Activated CD4-positive, CD25-positive, alpha-beta regulatory T cell (primary cell): ENCODE measurements at regions not wholly inside any gene's neighbourhood (a gene's known extent, or its start where the extent isn't known, plus 50 kb on each side); places are given as distances from the start of the nearest gene placed in this dataset.
A peak's percentile ranks its signal among the peaks of the same experiment; 100 is the strongest.

Experiments used
- DNase-seq, 4 experiments: peaks; one replicate each; lab custom pipeline; 2025; lab: John Stamatoyannopoulos, UW

GRCh38 chr12:92000597-92000996 lies 145.0 kb downstream of the BTG1 start:
- DNase-seq, result no peak

GRCh38 chr12:91999823-92000222 lies 145.8 kb downstream of the BTG1 start:
- no peak for DNase-seq

- DNase-seq, result no peak
These were observed 147.3 kb downstream of the BTG1 start for GRCh38 chr12:91998316-91998715.

- DNase-seq, result no peak
These were observed 151.3 kb downstream of the BTG1 start for GRCh38 chr12:91994208-91994797.

GRCh38 chr12:91993287-91994017 lies 152.2 kb downstream of the BTG1 start:
- DNase-seq, result no peak

GRCh38 chr12:91991399-91992187 lies 154.1 kb downstream of the BTG1 start:
- no peak for DNase-seq

GRCh38 chr12:91990525-91990924 lies 155.1 kb downstream of the BTG1 start:
- DNase-seq, result no peak

GRCh38 chr12:91989143-91989542 lies 156.5 kb downstream of the BTG1 start:
- DNase-seq, result no peak

GRCh38 chr12:91988086-91988923 lies 157.3 kb downstream of the BTG1 start:
- DNase-seq, result no peak

- no peak for DNase-seq
These were observed 159.6 kb downstream of the BTG1 start for GRCh38 chr12:91986084-91986483.

GRCh38 chr12:91985002-91985787 lies 160.5 kb downstream of the BTG1 start:
- no peak for DNase-seq

- DNase-seq, result no peak
These were observed 161.1 kb downstream of the BTG1 start for GRCh38 chr12:91984556-91984955.

GRCh38 chr12:91983935-91984334 lies 161.7 kb downstream of the BTG1 start:
- DNase-seq, result no peak

GRCh38 chr12:91982946-91983345 lies 162.7 kb downstream of the BTG1 start:
- DNase-seq, result no peak

GRCh38 chr12:91980389-91980821 lies 165.2 kb downstream of the BTG1 start:
- no peak for DNase-seq

GRCh38 chr12:91978143-91978542 lies 167.5 kb downstream of the BTG1 start:
- peak in 1 of 4 experiments; percentile 2 for DNase-seq

- no peak for DNase-seq
These were observed 169.8 kb downstream of the BTG1 start for GRCh38 chr12:91975891-91976290.

- no peak for DNase-seq
These were observed 171.0 kb downstream of the BTG1 start for GRCh38 chr12:91974541-91975085.

- no peak for DNase-seq
These were observed 171.8 kb downstream of the BTG1 start for GRCh38 chr12:91973813-91974212.

- no peak for DNase-seq
These were observed 172.8 kb downstream of the BTG1 start for GRCh38 chr12:91972896-91973295.

GRCh38 chr12:91968777-91969171 lies 176.9 kb downstream of the BTG1 start:
- DNase-seq, result no peak
